Heart left ventricle (tissue), 16 donors: ENCODE measurements at regions not wholly inside any gene's neighbourhood (a gene's known extent, or its start where the extent isn't known, plus 50 kb on each side); places are given as distances from the start of the nearest gene placed in this dataset.

ENCODE experiments used
- ATAC-seq, 4 donors: fragments of 200-7000 bp; cut with Tn5 transposase; one replicate each; pipeline ENCODE4 v1.9.1; 2020 to 2022; ENCODE audit warnings: moderate library complexity in 4 of 4, mild to moderate bottlenecking in 3 of 4, moderate number of reproducible peaks in 1 of 4
- DNase-seq, 5 donors: peaks; one replicate each; pipeline ENCODE4 v3.0.0-alpha.2; 2020
- H3K27ac ChIP-seq, 12 donors: fragments of 200-600 bp; sonication (generic) in 4 of 12; one replicate each; pipeline versions ENCODE4 v1.5.0 to v1.8.0; 2016 to 2022; ENCODE audit warnings: mild to moderate bottlenecking in 2 of 12
- H3K27me3 ChIP-seq, 9 donors: fragments of 200-600 bp; sonication (generic) in 2 of 9; one replicate each; pipeline versions ENCODE4 v1.5.1 to v1.8.0; 2016 to 2022; ENCODE audit warnings: mild to moderate bottlenecking in 3 of 9
- H3K36me3 ChIP-seq, 9 donors: fragments of 200-600 bp; sonication (generic) in 2 of 9; one replicate each; pipeline versions ENCODE4 v1.5.0 to v1.8.0; 2018 to 2022; ENCODE audit warnings: mild to moderate bottlenecking in 2 of 9
- H3K4me1 ChIP-seq, 12 donors: fragments of 200-600 bp; sonication (generic) in 4 of 12; one replicate each; pipeline versions ENCODE4 v1.5.0 to v1.8.0; 2016 to 2022; ENCODE audit warnings: mild to moderate bottlenecking in 3 of 12
- H3K4me3 ChIP-seq, 12 donors: fragments of 200-600 bp; sonication (generic) in 4 of 12; one replicate each; pipeline versions ENCODE4 v1.5.0 to v1.8.0; 2017 to 2022; ENCODE audit warnings: mild to moderate bottlenecking in 9 of 12, moderate library complexity in 4 of 12
- H3K9me3 ChIP-seq, 12 donors: fragments of 200-600 bp; sonication (generic) in 4 of 12; one replicate each; pipeline versions ENCODE4 v1.5.0 to v1.8.0; 2016 to 2022; ENCODE audit warnings: mild to moderate bottlenecking in 1 of 12
- POLR2A ChIP-seq, 2 donors: fragments of 450-650 bp; IDR thresholded peaks; one replicate each; pipeline ENCODE4 v1.6.1; 2017; ENCODE audit warnings: antibody characterized with exemption in 2 of 2, mild to moderate bottlenecking in 2 of 2, moderate library complexity in 2 of 2
- WGBS, 4 donors: extraction: QIAGEN DNeasy Blood & Tissue Kit in 2 of 4; methylation state at CpG; one replicate each; pipeline versions ENCODE4 v1.1.5 to v1.1.7; 2013 to 2018; 5-methylcytosine and 5-hydroxymethylcytosine counted together
- intact Hi-C, 10 donors: fragments of 100-400 bp; cut with DNase I; formaldehyde crosslinking; loops; one replicate each; pipeline versions ENCODE4 v1.11.1 to v1.14.2; 2022
- TF ChIP-seq, protein P1 (sequence below), 12 donors: fragments of 200-600 bp; sonication (generic) in 4 of 12; IDR thresholded peaks; one replicate each; pipeline versions ENCODE4 v1.5.0 to v1.8.0; 2018 to 2022; ENCODE audit warnings: antibody characterized with exemption in 12 of 12, mild to moderate bottlenecking in 5 of 12
- donor health status: ischemic (EF 13 %, LVEDD 7.1; RV severe dilation, severe dysfunction).
- donor health status: healthy with polysubstance abuse.
- donor health status: DM: no; HTN: yes; CAD: no.
- donor health status: DM: no; HTN: no; CAD: no.
- donor health status: ischemic (EF 25% LVEDD 6.9; RV normal size, moderate dysfunction).
- donor health status: ischemic (EF 25% LVEDD 5.7; RV mildly dilated, moderate dysfunction).
- donor health status: healthy.
- donor health status: DM: yes; HTN: yes; CAD: no.
- donor health status: ischemic (EF 35%, LVEDD 5.7; RV mildly dilated, moderate dysfunction).
- donor health status: nonischemic (EF 11% LVEDD 7.7; RV severe dilation, severe dysfunction).
- donor health status: DM: yes; HTN: yes; CAD: no.
- donor health status: PGD.
- donor health status: ischemic (EF 29% LVEDD 5.4; RV normal size, mild dysfunction).
- donor health status: nonischemic (EF 23%, LVEDD 6.1; RV moderate dilation, normal function).

DNA sequence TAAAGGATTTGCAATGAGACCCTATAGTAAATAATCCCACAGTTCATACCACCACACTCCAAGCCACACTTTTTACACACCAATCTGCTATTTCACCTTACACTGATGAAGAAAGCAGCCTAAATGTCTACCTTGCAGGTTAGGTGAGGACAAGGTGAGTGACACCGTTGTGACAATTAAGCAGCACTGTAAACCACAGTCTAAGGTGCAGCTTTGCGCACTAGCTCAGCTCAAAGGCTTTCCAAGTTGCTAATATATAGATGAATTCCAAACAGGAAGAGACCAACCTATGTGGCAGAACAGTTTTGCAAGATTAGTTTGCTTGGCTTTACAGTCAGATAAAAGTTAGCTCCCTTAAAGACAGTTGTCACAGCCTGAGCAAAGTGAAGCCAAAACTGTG is 429.5 kb upstream of the MARCKS start:
- Histone ChIP-seq H3K36me3 (no peaks in the 10 kb centered on the region), H3K27ac (no peak overlapping the region), H3K27me3 (no peaks in the 10 kb centered on the region), H3K4me1 (no peaks in the 10 kb centered on the region), H3K9me3 (no peaks in the 10 kb centered on the region), H3K4me3 (no peak overlapping the region)
- DNase-seq (no peak), ATAC-seq (no peak)
- 92 to 100% (median 95%) methylated on average over 2 of the region's 2 CpGs for WGBS, 4 donors
- TF ChIP-seq, protein P1, sequence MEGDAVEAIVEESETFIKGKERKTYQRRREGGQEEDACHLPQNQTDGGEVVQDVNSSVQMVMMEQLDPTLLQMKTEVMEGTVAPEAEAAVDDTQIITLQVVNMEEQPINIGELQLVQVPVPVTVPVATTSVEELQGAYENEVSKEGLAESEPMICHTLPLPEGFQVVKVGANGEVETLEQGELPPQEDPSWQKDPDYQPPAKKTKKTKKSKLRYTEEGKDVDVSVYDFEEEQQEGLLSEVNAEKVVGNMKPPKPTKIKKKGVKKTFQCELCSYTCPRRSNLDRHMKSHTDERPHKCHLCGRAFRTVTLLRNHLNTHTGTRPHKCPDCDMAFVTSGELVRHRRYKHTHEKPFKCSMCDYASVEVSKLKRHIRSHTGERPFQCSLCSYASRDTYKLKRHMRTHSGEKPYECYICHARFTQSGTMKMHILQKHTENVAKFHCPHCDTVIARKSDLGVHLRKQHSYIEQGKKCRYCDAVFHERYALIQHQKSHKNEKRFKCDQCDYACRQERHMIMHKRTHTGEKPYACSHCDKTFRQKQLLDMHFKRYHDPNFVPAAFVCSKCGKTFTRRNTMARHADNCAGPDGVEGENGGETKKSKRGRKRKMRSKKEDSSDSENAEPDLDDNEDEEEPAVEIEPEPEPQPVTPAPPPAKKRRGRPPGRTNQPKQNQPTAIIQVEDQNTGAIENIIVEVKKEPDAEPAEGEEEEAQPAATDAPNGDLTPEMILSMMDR (IDR thresholded peaks at IDR 0.05) = no peak
- intact Hi-C loops = no loop called here

DNA sequence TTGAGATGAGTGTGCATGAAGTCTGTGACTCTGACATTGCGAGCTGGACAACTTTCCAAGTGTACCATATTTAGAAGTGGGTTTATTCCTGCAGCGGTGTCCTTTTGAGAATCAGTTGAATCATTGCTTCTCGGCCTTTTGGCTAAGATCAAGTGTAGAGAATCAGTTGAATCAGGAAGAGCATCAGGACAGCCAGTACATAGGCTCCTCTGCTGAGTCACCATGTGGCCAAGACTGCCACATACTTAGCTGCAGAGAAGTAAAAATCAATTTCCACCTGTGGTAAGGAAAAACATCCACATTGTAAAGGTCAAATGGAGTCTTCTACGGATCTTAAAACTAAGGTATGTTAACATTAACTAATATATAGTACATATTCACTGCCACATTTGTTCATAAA is 428.4 kb upstream of the MARCKS start:
- TF ChIP-seq POLR2A (IDR thresholded peaks at IDR 0.05) = no peak
- TF ChIP-seq, protein P1 (IDR thresholded peaks at IDR 0.05) = no peak
- no peak overlapping the region for H3K27ac ChIP-seq
- intact Hi-C loops = no loop called here

GRCh38 chr6:113432521-113433334 is 424.4 kb upstream of the MARCKS start:
- WGBS, 4 donors = 92 to 100% (median 97%) methylated on average over 1 of the region's 1 CpG
- H3K4me1 ChIP-seq = peaks cover 0 to 14% (median 0%) of the 10 kb centered on the region in 12 donors
- DNase-seq = no peak
- no peaks in the 10 kb centered on the region for H3K9me3 ChIP-seq
- no peak overlapping the region for H3K4me3 ChIP-seq
- peak overlapping the region in 1 of 12 donors; percentile 3 for H3K27ac ChIP-seq
- H3K27me3 ChIP-seq = no peaks in the 10 kb centered on the region
- ATAC-seq = no peak
- intact Hi-C loops = no loop called here
- TF ChIP-seq POLR2A (IDR thresholded peaks at IDR 0.05) = no peak
- TF ChIP-seq, protein P1 (IDR thresholded peaks at IDR 0.05) = no peak
- no peaks in the 10 kb centered on the region for H3K36me3 ChIP-seq

More for the DNA sequence above, 428.4 kb upstream of the MARCKS start:
- ATAC-seq = no peak
- peaks cover 0 to 10% (median 0%) of the 10 kb centered on the region in 12 donors for H3K4me1 ChIP-seq
- no peak for DNase-seq
- no peak overlapping the region for H3K4me3 ChIP-seq
- no peaks in the 10 kb centered on the region for H3K36me3 ChIP-seq
- WGBS, 4 donors = 92 to 97% (median 94%) methylated on average over 4 of the region's 4 CpGs
- H3K9me3 ChIP-seq = no peaks in the 10 kb centered on the region
- H3K27me3 ChIP-seq = no peaks in the 10 kb centered on the region

- no peak for TF ChIP-seq POLR2A (IDR thresholded peaks at IDR 0.05)
- TF ChIP-seq, protein P1 (IDR thresholded peaks at IDR 0.05) = no peak
- ATAC-seq (peak in 2 of 4 donors; percentile 73 to 76), DNase-seq (peak in 3 of 5 donors; percentile 22 to 36 (median 36))
- Histone ChIP-seq H3K9me3 (no peaks in the 10 kb centered on the region), H3K4me3 (no peak overlapping the region), H3K27ac (peak overlapping the region in 1 of 12 donors; percentile 3), H3K4me1 (peaks cover 0 to 14% (median 0%) of the 10 kb centered on the region in 12 donors), H3K27me3 (no peaks in the 10 kb centered on the region), H3K36me3 (no peaks in the 10 kb centered on the region)
- intact Hi-C loops = no loop called here
- WGBS, 4 donors = 72 to 75% (median 75%) methylated on average over 6 of the region's 6 CpGs
Measured at GRCh38 chr6:113433335-113433991, 423.7 kb upstream of the MARCKS start.
